ENCODE measurements at regions not wholly inside any gene's neighbourhood (a gene's known extent, or its start where the extent isn't known, plus 50 kb on each side); places are given as distances from the start of the nearest gene placed in this dataset.
"Not testable (repeated sequence)": the region's sequence is repeated elsewhere in the genome, so short reads cannot be mapped to it uniquely, and the experiment has no call there.

GRCh38 chr11:56876621-56877275, 112.0 kb upstream of the OR5AK2 start:
- no peak for DNase-seq (ENCODE audit: low read depth in 3 of 3)

- no peak for DNase-seq (ENCODE audit: low read depth in 3 of 3)
Observed at GRCh38 chr11:56855217-56855616, 106.7 kb upstream of the OR9G4 start.

GRCh38 chr11:56852131-56852530, 103.6 kb upstream of the OR9G4 start:
- DNase-seq (ENCODE audit: low read depth in 3 of 3): no peak

GRCh38 chr11:56849852-56850251, 101.4 kb upstream of the OR9G4 start:
- no peak for DNase-seq (ENCODE audit: low read depth in 3 of 3)

GRCh38 chr11:56849250-56849649, 100.8 kb upstream of the OR9G4 start:
- DNase-seq (ENCODE audit: low read depth in 3 of 3): no peak

- no peak for DNase-seq (ENCODE audit: low read depth in 3 of 3)
Observed at GRCh38 chr11:56848141-56848809, 99.8 kb upstream of the OR9G4 start.

GRCh38 chr11:56846631-56847576, 98.4 kb upstream of the OR9G4 start:
- no peak for DNase-seq (ENCODE audit: low read depth in 3 of 3)

GRCh38 chr11:56845121-56845732, 96.7 kb upstream of the OR9G4 start:
- no peak for DNase-seq (ENCODE audit: low read depth in 3 of 3)

- no peak for DNase-seq (ENCODE audit: low read depth in 3 of 3)
Observed at GRCh38 chr11:56843816-56844215, 95.3 kb upstream of the OR9G4 start.

- no peak for DNase-seq (ENCODE audit: low read depth in 3 of 3)
Observed at GRCh38 chr11:56842814-56843794, 94.6 kb upstream of the OR9G4 start.

GRCh38 chr11:56841210-56841810, 92.8 kb upstream of the OR9G4 start:
- DNase-seq (ENCODE audit: low read depth in 3 of 3): peak in 1 of 3 donors; percentile 6

GRCh38 chr11:56827357-56827756, 78.9 kb upstream of the OR9G4 start:
- DNase-seq (ENCODE audit: low read depth in 3 of 3): not testable (repeated sequence)

- DNase-seq (ENCODE audit: low read depth in 3 of 3): no peak
Observed at GRCh38 chr11:56819916-56820315, 71.4 kb upstream of the OR9G4 start.

GRCh38 chr11:56817661-56818060, 69.2 kb upstream of the OR9G4 start:
- DNase-seq (ENCODE audit: low read depth in 3 of 3): no peak

- no peak for DNase-seq (ENCODE audit: low read depth in 3 of 3)
Observed at GRCh38 chr11:56816259-56816658, 67.8 kb upstream of the OR9G4 start.

- DNase-seq (ENCODE audit: low read depth in 3 of 3): no peak
Observed at GRCh38 chr11:56808326-56808725, 59.8 kb upstream of the OR9G4 start.

GRCh38 chr11:56799691-56800210, 51.3 kb upstream of the OR9G4 start:
- DNase-seq (ENCODE audit: low read depth in 3 of 3): no peak

All from stimulated activated CD4-positive, alpha-beta T cell treated with anti-CD3 and anti-CD28 coated beads, TNF-alpha, amount 100 ng/mL, for 48 hours (primary cell).